Stromal cell of bone marrow (primary cell): ENCODE measurements at regions not wholly inside any gene's neighbourhood (a gene's known extent, or its start where the extent isn't known, plus 50 kb on each side); places are given as distances from the start of the nearest gene placed in this dataset.

Source experiments
- DNase-seq: peaks from one replicate; pipeline ENCODE4 v3.0.0-alpha.2; 2012; ENCODE audit warnings: low read depth

DNA sequence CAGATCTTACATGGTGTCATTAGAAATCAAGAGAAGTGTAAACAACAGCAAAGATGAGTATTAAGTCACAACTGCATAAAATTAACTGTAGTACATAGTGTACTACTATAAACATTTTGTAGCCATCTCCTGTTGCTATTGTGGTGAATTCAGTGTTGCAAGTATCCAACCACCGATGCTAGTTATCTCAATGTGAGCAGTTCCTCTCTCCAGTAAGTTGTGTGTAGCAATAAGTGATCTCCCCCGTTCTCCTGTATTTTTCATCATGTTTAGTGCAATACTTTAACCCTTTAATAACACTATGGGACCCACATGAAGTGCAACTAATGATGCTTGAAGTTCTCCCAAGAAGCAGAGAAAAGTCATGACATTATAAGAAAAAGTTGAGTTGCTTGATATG lies 264.7 kb upstream of the KCNH8 start:
- no peak for DNase-seq

- no peak for DNase-seq
These were observed 267.6 kb upstream of the KCNH8 start for GRCh38 chr3:18880691-18881090.

DNA sequence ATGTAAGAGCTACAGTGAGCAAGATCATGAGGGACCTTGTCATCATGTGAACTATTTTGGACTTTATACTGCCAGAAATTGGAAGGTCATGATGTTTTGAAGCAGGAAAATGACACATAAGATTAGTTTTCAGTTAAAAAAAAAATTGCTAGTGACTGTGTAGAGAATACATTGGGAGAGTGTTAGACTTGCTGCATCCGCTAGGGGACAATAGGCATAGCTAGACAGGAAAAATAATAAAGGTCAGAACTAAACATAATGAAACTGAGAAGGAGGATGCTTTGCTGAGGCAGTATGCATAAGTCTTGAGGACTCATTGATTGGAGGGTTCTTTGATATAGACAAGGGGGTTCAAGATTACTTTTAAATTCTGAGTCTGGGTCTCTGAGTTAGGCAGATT lies 275.8 kb upstream of the KCNH8 start:
- DNase-seq = no peak

DNA sequence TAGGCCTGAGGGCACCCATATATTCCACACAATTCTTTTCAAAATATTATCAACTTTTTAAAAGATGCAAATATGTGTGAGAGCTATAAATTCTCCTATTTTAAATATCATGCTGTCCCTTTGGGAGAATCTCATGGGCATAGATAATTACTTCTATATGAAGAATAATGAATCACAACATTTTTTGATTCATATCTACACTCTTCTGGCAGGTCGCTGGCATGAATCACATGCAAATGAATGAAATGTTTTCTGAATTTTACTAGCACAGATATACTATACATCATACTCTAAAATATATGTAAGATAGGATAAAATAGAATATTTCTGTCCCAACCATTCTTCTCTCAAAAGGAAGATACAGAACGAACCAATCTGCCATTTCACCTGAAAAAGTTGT lies 277.7 kb upstream of the KCNH8 start:
- no peak for DNase-seq

GRCh38 chr3:18870074-18870640 lies 278.2 kb upstream of the KCNH8 start:
- no peak for DNase-seq

- DNase-seq = no peak
These were observed 279.2 kb upstream of the KCNH8 start for GRCh38 chr3:18868911-18869689.

- DNase-seq = no peak
These were observed 281.4 kb upstream of the KCNH8 start for GRCh38 chr3:18866899-18867298.

DNA sequence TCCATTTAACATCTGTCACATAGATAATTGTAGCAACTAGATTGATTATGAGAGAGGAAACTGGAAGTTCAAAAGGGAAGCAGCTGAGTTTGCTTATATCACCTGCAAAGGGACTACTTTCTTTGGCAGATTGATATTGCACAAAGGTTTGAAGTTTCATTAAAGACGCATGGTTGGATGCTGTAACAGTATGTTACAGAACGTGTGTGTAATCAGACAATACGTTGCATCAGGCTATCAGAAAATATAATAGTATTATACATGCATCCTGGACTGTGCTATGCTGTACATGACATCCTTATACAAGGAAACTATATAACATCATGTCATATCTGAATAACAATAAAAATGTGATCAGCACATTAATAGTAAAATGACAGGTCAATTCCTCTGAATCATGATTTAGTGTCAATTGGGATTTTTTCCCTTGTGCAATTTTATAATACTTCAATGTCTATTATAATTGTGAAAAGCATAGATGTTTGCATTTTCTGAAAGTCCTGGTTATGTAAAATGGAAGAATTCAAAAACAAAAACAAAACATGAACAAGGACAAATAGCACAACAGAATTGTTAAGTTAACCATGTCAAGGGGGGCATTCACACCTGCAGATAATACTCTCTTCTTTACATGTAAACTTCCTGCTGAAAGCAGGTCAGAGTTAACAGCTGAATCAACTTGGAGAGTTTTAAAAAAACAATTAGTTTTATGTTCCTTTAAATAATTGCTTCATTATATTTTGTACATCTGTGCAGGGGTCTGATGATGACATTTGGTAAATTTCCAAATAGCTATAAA lies 283.2 kb upstream of the KCNH8 start:
- DNase-seq = no peak

DNA sequence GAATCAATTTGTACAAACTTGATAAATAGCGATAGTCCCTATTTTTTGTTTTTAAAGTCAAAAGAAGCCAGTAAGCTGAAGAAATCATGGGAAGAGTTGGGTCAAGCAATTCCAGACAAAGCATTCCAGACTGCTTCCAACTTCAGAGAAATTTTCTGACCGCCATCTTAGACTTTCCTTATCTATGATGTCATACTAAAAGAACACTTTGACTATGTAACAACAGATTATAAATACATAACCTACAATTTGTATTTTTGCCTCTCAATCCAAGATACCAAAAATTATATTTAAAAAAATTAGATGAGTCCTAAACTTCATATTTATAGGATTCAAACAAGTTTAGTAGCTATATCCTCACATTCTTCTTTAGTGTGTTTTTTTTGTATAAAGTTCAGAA lies 286.2 kb upstream of the KCNH8 start:
- DNase-seq = no peak

DNA sequence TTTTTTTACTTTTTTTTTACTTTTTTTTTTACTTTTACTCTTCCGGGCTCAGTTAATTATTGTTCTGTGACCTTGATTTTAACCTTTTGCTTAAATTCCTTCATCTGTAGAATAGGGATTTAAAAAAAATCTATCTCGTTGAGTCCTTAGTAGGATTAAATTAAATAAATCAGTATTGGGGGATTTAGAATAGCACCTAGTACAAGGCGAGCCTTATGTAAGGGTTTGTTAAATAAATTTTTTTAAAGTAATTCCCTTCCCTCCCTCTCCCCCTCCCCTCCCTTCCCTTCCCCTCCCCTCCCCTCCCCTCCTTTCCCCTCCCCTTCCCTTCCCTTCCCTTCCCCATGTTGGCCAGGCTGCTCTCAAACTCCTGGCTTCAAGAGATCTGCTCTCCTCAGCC lies 287.2 kb upstream of the KCNH8 start:
- DNase-seq = no peak

- no peak for DNase-seq
These were observed 295.0 kb upstream of the KCNH8 start for GRCh38 chr3:18853269-18853668.

DNA sequence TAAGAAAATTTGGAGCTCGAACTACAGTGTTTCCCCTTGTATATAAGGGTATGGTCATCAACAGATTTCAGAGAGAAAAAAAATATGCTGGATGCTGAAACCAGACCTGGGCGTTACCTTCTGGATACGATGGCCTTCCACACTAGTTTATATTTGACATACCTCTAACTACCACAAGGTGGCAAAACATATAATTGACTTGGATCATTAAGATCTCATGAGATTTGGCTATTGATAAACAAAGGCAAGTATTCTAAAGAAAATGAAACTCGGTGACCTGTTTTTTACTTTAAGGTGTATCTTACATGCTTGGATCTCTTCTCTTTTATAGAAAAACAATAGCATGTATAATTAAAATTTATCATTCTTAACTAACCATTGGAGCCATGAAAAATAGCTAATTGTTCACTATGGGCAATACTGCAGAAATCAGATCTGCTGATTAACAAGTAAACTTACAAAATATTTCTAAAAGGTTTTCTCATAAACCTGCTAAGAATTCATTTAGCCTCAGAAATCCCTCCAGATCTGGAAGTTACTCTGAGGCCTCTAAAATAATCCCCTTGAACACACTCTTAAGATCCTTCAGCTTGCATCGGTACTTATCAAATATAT lies 300.6 kb upstream of the KCNH8 start:
- no peak for DNase-seq

DNA sequence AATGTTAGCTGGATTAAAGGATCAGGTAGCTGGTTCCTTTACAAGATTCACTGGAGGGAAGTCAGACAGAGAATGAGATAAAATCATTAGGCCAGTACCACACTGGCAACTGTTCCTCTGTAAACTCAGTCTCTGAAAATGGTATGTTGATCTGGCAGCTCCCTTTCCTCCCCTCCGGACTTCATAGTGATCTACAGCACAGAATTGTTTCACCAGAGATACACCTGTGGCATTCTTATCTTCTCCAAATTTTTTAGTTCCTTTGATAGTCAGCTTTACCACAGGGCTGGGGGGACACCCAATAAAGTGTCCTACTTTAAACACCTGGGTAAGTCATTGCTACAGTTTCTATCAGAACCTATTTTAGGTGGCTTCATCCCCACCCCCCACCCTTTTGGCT lies 304.3 kb upstream of the KCNH8 start:
- DNase-seq = no peak

- DNase-seq = no peak
These were observed 305.1 kb upstream of the KCNH8 start for GRCh38 chr3:18843188-18843587.

DNA sequence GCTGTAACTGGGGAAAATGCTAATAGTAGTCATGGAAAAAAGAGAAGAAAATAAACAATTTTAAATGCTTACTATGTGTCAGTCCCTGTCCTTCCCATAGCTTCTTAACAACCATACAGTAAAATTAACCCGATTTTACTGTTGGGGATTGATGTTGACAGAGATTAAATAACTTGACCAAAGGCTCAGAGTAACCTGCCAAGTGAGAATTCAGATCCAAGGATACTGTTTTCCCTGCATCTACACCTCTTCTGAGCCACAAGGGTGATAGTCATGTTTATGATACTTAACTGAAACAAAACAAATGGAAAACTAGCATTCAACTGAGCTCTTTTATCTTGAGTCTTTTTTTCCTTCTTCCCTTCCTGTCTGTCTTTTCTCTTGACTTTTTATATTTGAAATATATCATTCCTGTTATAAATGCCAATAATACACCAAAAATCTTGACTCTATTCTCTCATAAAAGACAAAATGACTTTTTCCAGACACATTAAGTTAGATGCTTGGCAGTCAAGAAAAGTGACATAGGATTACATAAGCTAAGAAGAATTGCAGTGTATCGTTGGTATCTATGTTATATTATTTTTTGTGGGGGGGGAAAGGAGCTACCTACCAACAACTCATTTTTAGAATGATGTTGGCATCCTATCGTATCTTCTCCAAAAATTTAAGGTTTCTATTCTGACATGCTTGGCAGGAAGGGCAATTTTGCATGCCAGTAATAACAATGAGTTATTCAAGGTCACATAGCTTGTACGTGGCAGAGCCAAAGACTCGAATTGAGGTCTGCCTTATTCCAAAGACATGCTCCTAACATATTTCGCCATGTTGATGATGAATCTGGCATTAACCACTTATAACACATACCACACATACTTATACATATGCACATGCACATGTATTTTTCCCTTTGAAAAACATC lies 306.6 kb upstream of the KCNH8 start:
- no peak for DNase-seq

DNA sequence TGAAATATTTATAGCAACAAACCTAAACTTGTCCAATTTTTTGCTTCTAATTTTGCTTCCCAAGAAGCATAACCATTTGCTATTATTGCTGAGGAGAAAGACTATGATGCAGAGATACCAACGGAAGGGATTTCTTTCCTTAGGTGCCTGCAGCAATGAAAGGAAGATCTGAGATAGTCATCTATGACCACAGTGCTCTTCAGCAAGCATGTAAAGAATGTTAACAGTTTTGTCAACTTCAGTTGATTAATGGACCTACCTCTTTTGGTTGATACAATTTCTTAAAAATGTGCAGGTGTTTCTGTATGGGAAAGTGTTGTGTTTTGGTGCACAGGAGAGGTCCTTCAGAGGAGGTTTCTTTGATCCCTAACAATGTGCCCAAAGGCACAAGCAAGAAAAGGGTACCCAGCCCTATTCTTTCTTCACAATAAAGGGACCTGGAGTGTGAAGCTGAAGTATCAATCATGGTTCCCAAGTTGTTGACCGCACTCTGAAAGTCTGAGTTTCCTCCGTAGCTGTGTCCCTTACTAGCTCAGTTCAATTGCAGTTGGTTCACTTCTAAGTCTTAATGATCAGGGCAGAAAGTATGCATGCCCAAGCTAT lies 307.7 kb upstream of the KCNH8 start:
- DNase-seq = no peak

GRCh38 chr3:18838758-18839157 lies 309.6 kb upstream of the KCNH8 start:
- DNase-seq = no peak

DNA sequence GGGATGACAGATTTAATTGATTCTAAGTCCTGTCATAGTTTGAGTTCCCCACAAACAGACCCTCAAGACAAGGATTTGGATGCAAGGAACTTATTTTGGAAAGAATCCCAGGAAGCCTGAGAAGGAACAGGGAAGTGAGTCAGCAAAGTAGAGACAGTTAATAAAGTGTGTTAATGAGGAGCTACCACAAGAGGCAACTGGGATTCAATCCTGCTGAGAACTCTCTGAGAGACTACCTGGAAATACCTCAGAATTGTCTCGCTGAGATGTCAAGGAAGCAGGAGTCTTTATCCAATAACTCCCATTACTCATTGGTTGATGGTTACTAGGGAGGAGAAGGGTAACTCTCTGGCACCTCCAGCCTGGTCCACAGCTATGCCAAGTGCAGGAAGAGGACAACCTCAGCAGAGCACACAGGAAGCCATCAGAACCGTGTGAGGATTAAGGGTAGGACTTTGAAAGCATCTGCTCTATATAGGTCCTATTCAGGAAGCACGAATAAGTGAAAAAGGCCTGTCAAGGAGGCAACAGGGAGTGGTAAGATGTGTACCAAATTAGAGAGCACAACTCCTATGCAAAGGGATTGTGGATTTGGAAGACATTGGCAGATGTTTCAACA lies 311.1 kb upstream of the KCNH8 start:
- DNase-seq = no peak

DNA sequence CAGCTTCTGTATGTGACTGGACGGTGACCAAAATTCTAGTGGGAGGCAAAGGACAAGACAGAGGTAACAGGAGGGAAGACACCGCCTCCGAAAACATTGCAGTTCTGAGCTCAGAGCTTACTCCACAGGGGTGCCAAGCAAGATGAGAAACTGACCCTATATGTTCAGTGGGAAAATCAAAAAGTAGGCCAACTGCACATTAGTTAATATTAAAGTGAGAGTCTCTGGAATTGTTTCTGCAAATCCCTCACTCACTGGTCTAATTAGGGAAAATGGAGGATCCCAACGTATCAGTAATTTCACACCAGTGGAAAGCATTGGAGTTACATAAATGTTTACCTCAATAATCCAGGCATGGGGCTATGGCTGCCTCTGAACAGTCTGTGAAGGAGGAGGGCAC lies 313.3 kb upstream of the KCNH8 start:
- DNase-seq = no peak

GRCh38 chr3:18830087-18830486 lies 318.2 kb upstream of the KCNH8 start:
- no peak for DNase-seq

GRCh38 chr3:18828637-18829036 lies 319.7 kb upstream of the KCNH8 start:
- DNase-seq = no peak
